Testis (tissue), 2 donors: ENCODE measurements at regions not wholly inside any gene's neighbourhood (a gene's known extent, or its start where the extent isn't known, plus 50 kb on each side); places are given as distances from the start of the nearest gene placed in this dataset.

Experiments used
- POLR2A ChIP-seq: fragments of 450-650 bp; IDR thresholded peaks from one replicate; pipeline ENCODE4 v1.6.1; 2017; ENCODE audit warnings: antibody characterized with exemption, mild to moderate bottlenecking, moderate library complexity
- TF ChIP-seq, protein P1 (sequence below), 3 experiments: fragments of 450-650 bp in 2 of 3; fragments of 200-600 bp in 1 of 3; sonication (generic) in 1 of 3; IDR thresholded peaks; one replicate each; pipeline ENCODE4 v1.5.1; 2016 to 2019; ENCODE audit warnings: antibody characterized with exemption in 3 of 3, mild to moderate bottlenecking in 2 of 3, moderate library complexity in 1 of 3

DNA sequence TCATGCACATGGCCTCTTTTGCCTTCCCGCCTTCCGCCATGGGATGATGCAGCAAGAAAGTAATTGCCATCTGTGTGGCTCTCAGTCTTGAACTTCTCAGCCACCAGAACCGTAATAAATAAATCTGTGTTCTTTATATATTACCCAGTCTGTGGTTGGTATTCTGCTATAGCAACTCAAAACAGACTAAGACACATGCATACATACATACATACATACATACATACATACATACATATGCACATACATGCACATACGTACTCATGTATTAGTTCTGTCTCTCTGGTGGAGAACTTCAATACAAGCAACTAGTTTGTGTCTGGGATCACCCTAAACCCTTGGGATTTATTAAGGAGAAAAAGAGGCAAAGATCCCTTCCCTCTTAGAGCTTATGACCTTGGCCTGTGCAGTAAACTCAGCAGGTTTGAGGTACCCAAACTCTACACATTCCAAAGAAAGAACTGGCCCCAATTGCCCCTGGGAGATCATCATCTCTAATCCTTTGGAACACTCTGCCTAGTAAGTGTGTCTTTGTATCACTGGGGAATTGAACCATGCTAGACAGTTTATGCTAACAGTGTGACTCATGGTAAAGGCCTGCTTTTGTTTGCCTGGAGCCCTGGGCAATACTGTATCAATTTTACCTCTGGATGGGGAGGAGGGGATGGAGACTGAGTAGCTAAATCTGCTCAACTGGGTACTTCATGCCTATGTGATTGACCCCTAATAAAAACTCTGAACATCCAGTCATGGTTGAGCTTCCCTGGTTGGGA lies 115.6 kb upstream of the LMCD1 start:
- TF ChIP-seq, protein P1, sequence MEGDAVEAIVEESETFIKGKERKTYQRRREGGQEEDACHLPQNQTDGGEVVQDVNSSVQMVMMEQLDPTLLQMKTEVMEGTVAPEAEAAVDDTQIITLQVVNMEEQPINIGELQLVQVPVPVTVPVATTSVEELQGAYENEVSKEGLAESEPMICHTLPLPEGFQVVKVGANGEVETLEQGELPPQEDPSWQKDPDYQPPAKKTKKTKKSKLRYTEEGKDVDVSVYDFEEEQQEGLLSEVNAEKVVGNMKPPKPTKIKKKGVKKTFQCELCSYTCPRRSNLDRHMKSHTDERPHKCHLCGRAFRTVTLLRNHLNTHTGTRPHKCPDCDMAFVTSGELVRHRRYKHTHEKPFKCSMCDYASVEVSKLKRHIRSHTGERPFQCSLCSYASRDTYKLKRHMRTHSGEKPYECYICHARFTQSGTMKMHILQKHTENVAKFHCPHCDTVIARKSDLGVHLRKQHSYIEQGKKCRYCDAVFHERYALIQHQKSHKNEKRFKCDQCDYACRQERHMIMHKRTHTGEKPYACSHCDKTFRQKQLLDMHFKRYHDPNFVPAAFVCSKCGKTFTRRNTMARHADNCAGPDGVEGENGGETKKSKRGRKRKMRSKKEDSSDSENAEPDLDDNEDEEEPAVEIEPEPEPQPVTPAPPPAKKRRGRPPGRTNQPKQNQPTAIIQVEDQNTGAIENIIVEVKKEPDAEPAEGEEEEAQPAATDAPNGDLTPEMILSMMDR (IDR thresholded peaks at IDR 0.05): no peak
- TF ChIP-seq POLR2A: no peak
